DMS53 treated with DMSO at 0.1 percent for 48 hours (cell line): ENCODE measurements at regions not wholly inside any gene's neighbourhood (a gene's known extent, or its start where the extent isn't known, plus 50 kb on each side); places are given as distances from the start of the nearest gene placed in this dataset.

ENCODE experiments used
- DNase-seq: peaks from one replicate; lab custom pipeline; 2025; ENCODE audit not compliant: unreplicated experiment; lab: John Stamatoyannopoulos, UW

GRCh38 chr15:31151301-31152233 is 50.0 kb upstream of the TRPM1 start:
- DNase-seq = no peak

GRCh38 chr15:31153531-31153930 is 52.0 kb upstream of the TRPM1 start:
- no peak for DNase-seq

- no peak for DNase-seq
Observed at GRCh38 chr15:31155151-31155550, 53.6 kb upstream of the TRPM1 start.

GRCh38 chr15:31156226-31156625 is 54.7 kb upstream of the TRPM1 start:
- no peak for DNase-seq

GRCh38 chr15:31156808-31157207 is 55.3 kb upstream of the TRPM1 start:
- no peak for DNase-seq

GRCh38 chr15:31157644-31158069 is 56.1 kb upstream of the TRPM1 start:
- peak; percentile 49 for DNase-seq

GRCh38 chr15:31158858-31159569 is 57.5 kb upstream of the TRPM1 start:
- DNase-seq = no peak

- no peak for DNase-seq
Observed at GRCh38 chr15:31159837-31160236, 58.3 kb upstream of the TRPM1 start.

- DNase-seq = no peak
Observed at GRCh38 chr15:31160297-31160696, 58.8 kb upstream of the TRPM1 start.

GRCh38 chr15:31160740-31161495 is 59.4 kb upstream of the TRPM1 start:
- DNase-seq = no peak

- DNase-seq = no peak
Observed at GRCh38 chr15:31161951-31162350, 60.4 kb upstream of the TRPM1 start.

GRCh38 chr15:31162721-31163510 is 61.4 kb upstream of the TRPM1 start:
- no peak for DNase-seq

- DNase-seq = no peak
Observed at GRCh38 chr15:31163769-31164572, 62.4 kb upstream of the TRPM1 start.

- DNase-seq = no peak
Observed at GRCh38 chr15:31164573-31164912, 63.0 kb upstream of the TRPM1 start.

- DNase-seq = no peak
Observed at GRCh38 chr15:31169558-31169957, 68.0 kb upstream of the TRPM1 start.

- DNase-seq = no peak
Observed at GRCh38 chr15:31171731-31172130, 70.2 kb upstream of the TRPM1 start.

- no peak for DNase-seq
Observed at GRCh38 chr15:31172606-31173005, 71.1 kb upstream of the TRPM1 start.

- no peak for DNase-seq
Observed at GRCh38 chr15:31173790-31174450, 72.4 kb upstream of the TRPM1 start.

GRCh38 chr15:31175484-31175883 is 74.0 kb upstream of the TRPM1 start:
- DNase-seq = no peak
